HCT116 (cell line): ENCODE measurements at regions not wholly inside any gene's neighbourhood (a gene's known extent, or its start where the extent isn't known, plus 50 kb on each side); places are given as distances from the start of the nearest gene placed in this dataset.

Experiments
- ATAC-seq: fragments of 200-7000 bp; cut with Tn5 transposase; 2 replicates; pipeline ENCODE4 v1.9.1; 2020; ENCODE audit warnings: mild to moderate bottlenecking, moderate library complexity
- BruUV-seq: library from RNA; stranded (reverse); fragments of 400-500 nt; replicated peaks from 2 replicates; lab custom pipeline; 2021; lab: Mats Ljungman, UMichigan
- CTCF ChIA-PET: fragments of 300-600 bp; sonication (Branson Sonifier 250); formaldehyde crosslinking; loops from one replicate; lab custom pipeline; 2021; ENCODE audit warnings: antibody characterized with exemption; lab: Charles Lee
- POLR2A ChIA-PET: fragments of 300-600, 350-600 bp; sonication (Branson Sonifier 250); formaldehyde crosslinking; loops from one replicate; lab custom pipeline; 2021; ENCODE audit warnings: antibody characterized with exemption; lab: Charles Lee
- RAD21 ChIA-PET, 2 experiments: fragments of 300-600 bp; sonication (Branson Sonifier 250); formaldehyde crosslinking; loops; one replicate each; lab custom pipeline; 2023; ENCODE audit warnings: low total read pairs in 2 of 2; ENCODE audit not compliant: uncharacterized antibody in 2 of 2, unreplicated experiment in 2 of 2, low non-redundant PET in 1 of 2; lab: Charles Lee
- DNase-seq: peaks from one replicate; pipeline ENCODE4 v3.0.0-alpha.2; 2010; ENCODE audit warnings: low read depth, low spot score
- H2AFZ ChIP-seq: fragments of 200-600 bp; shearing (Covaris generic), sonication (generic); 2 replicates; pipeline ENCODE4 v1.6.1; 2017; ENCODE audit warnings: low read depth, mixed run types, mixed read lengths, antibody characterized with exemption, low read length; ENCODE audit not compliant: poor library complexity, severe bottlenecking
- H3K27ac ChIP-seq: 2 replicates; pipeline ENCODE4 v1.5.1; 2012; ENCODE audit warnings: low read depth, low read length
- H3K27me3 ChIP-seq: fragments of 200-600 bp; sonication (generic); 2 replicates; pipeline ENCODE4 v1.6.1; 2016; ENCODE audit warnings: mixed run types, low read length, mixed read lengths; ENCODE audit not compliant: insufficient read depth
- H3K36me3 ChIP-seq, 2 experiments: fragments of 200-500 bp in 1 of 2; fragments of 200-600 bp in 1 of 2; sonication (Bioruptor generic) in 1 of 2; sonication (generic) in 1 of 2; 2 replicates each; pipeline versions ENCODE4 v1.5.1 to v1.6.1; 2014 to 2016; ENCODE audit warnings: low read length in 2 of 2, inconsistent platforms in 1 of 2, mixed read lengths in 1 of 2, mixed run types in 1 of 2; ENCODE audit not compliant: insufficient read depth in 2 of 2, control insufficient read depth in 1 of 2
- H3K4me1 ChIP-seq, 2 experiments: fragments of 200-600 bp in 1 of 2; sonication (generic) in 1 of 2; 2 replicates each; pipeline versions ENCODE4 v1.5.1 to v1.6.1; 2012 to 2017; ENCODE audit warnings: low read length in 2 of 2, inconsistent platforms in 1 of 2, mild to moderate bottlenecking in 1 of 2, mixed read lengths in 1 of 2, mixed run types in 1 of 2, moderate library complexity in 1 of 2; ENCODE audit not compliant: insufficient read depth in 2 of 2, control insufficient read depth in 1 of 2
- H3K4me2 ChIP-seq: fragments of 200-600 bp; sonication (generic); 2 replicates; pipeline ENCODE4 v1.6.1; 2017; ENCODE audit warnings: mixed run types, low read length, mixed read lengths
- H3K4me3 ChIP-seq, 2 experiments: fragments of 200-600 bp in 1 of 2; sonication (generic) in 1 of 2; replicated peaks in 1 of 2; 2 replicates each; pipeline ENCODE4 v1.5.1; 2011 to 2016; ENCODE audit warnings: low read length in 2 of 2, control low read depth in 1 of 2, low read depth in 1 of 2, mild to moderate bottlenecking in 1 of 2, mixed read lengths in 1 of 2, mixed run types in 1 of 2
- H3K79me2 ChIP-seq: fragments of 200-600 bp; sonication (generic); 2 replicates; pipeline ENCODE4 v1.6.1; 2017; ENCODE audit warnings: mild to moderate bottlenecking, mixed run types, low read length, moderate library complexity, mixed read lengths; ENCODE audit not compliant: insufficient read depth
- H3K9ac ChIP-seq: fragments of 200-600 bp; sonication (generic); 2 replicates; pipeline ENCODE4 v1.6.1; 2016; ENCODE audit warnings: low read length, mixed read lengths
- H3K9me2 ChIP-seq: fragments of 200-600 bp; sonication (generic), shearing (Covaris generic); 2 replicates; pipeline ENCODE4 v1.6.1; 2017; ENCODE audit warnings: mixed run types, mild to moderate bottlenecking, moderate library complexity; ENCODE audit not compliant: insufficient read depth
- H3K9me3 ChIP-seq, 2 experiments: fragments of 200-500 bp in 1 of 2; fragments of 200-600 bp in 1 of 2; sonication (Bioruptor generic) in 1 of 2; sonication (generic) in 1 of 2; 2 replicates each; pipeline ENCODE4 v1.6.1; 2014 to 2017; ENCODE audit warnings: low read length in 2 of 2, mixed read lengths in 2 of 2, inconsistent platforms in 1 of 2, low read depth in 1 of 2, mild to moderate bottlenecking in 1 of 2, mixed run types in 1 of 2, moderate library complexity in 1 of 2; ENCODE audit not compliant: control insufficient read depth in 1 of 2, insufficient read depth in 1 of 2
- H4K20me1 ChIP-seq: fragments of 200-600 bp; sonication (generic), shearing (Covaris generic); 2 replicates; pipeline ENCODE4 v1.6.1; 2017; ENCODE audit warnings: mixed run types, mild to moderate bottlenecking, moderate library complexity; ENCODE audit not compliant: insufficient read depth
- CBX3 ChIP-seq: IDR thresholded peaks from 2 replicates; pipeline ENCODE4 v1.6.1; 2012; ENCODE audit warnings: low read depth
- EGR1 ChIP-seq: IDR thresholded peaks from 2 replicates; pipeline ENCODE4 v1.6.1; 2012; ENCODE audit warnings: low read depth
- ELF1 ChIP-seq: IDR thresholded peaks from 2 replicates; pipeline ENCODE4 v1.6.1; 2012; ENCODE audit warnings: low read depth, borderline replicate concordance
- EZH2 ChIP-seq: fragments of 200-600 bp; sonication (generic); IDR thresholded peaks from 2 replicates; pipeline ENCODE4 v1.6.1; 2017; ENCODE audit warnings: antibody characterized with exemption, mixed run types
- EZH2phosphoT487 ChIP-seq: fragments of 200-600 bp; IDR thresholded peaks from 2 replicates; pipeline ENCODE4 v1.6.1; 2018; ENCODE audit warnings: antibody characterized with exemption, borderline replicate concordance
- JUND ChIP-seq: IDR thresholded peaks from 2 replicates; pipeline ENCODE4 v1.6.1; 2012
- POLR2A ChIP-seq: IDR thresholded peaks from 2 replicates; pipeline ENCODE4 v1.7.0; 2011; ENCODE audit warnings: borderline replicate concordance; ENCODE audit not compliant: insufficient read depth, insufficient read length; ENCODE audit errors: extremely low read depth
- POLR2AphosphoS5 ChIP-seq: IDR thresholded peaks from 2 replicates; pipeline ENCODE4 v1.6.1; 2011; ENCODE audit warnings: mild to moderate bottlenecking, low read depth, low read length, moderate library complexity
- RAD21 ChIP-seq: IDR thresholded peaks from 2 replicates; pipeline ENCODE4 v1.6.1; 2012; ENCODE audit warnings: low read depth, mild to moderate bottlenecking
- SP1 ChIP-seq: IDR thresholded peaks from 2 replicates; pipeline ENCODE4 v1.6.1; 2012; ENCODE audit warnings: low read depth
- SRF ChIP-seq: IDR thresholded peaks from 2 replicates; pipeline ENCODE4 v1.6.1; 2012; ENCODE audit warnings: low read depth
- TCF7L2 ChIP-seq: IDR thresholded peaks from 2 replicates; pipeline ENCODE4 v1.7.0; 2011; ENCODE audit warnings: borderline replicate concordance, inconsistent platforms; ENCODE audit not compliant: insufficient read depth, insufficient read length; ENCODE audit errors: extremely low read depth
- YY1 ChIP-seq: IDR thresholded peaks from 2 replicates; pipeline ENCODE4 v1.6.1; 2011; ENCODE audit warnings: low read length, low read depth, moderate library complexity, mild to moderate bottlenecking; ENCODE audit not compliant: insufficient replicate concordance; ENCODE audit errors: extremely low read depth
- ZFX ChIP-seq: fragments of 450-650 bp; IDR thresholded peaks from 2 replicates; pipeline ENCODE4 v1.6.1; 2017
- ZNF274 ChIP-seq: fragments of 200-500 bp; sonication (Bioruptor generic); IDR thresholded peaks from 2 replicates; pipeline ENCODE4 v1.6.1; 2014; ENCODE audit warnings: mild to moderate bottlenecking, low read depth, low read length, inconsistent platforms
- intact Hi-C: fragments of 100-400 bp; cut with micrococcal nuclease; formaldehyde crosslinking; loops from 2 replicates; pipeline ENCODE4 v1.10.0; 2022
- TF ChIP-seq, protein P1 (sequence below): IDR thresholded peaks from 2 replicates; pipeline ENCODE4 v1.6.1; 2012; ENCODE audit warnings: low read depth
- TF ChIP-seq, protein P2 (sequence below): IDR thresholded peaks from 2 replicates; pipeline ENCODE4 v1.6.1; 2011; ENCODE audit warnings: mild to moderate bottlenecking, low read length, moderate library complexity; ENCODE audit not compliant: insufficient replicate concordance; ENCODE audit errors: extremely low read depth
- TF ChIP-seq, protein P3 (sequence below), 3 experiments: fragments of 200-600 bp in 1 of 3; sonication (generic) in 1 of 3; IDR thresholded peaks in 2 of 3; conservative IDR thresholded peaks in 1 of 3; 2 replicates each; pipeline ENCODE4 v1.5.1; 2012 to 2017; ENCODE audit warnings: low read depth in 2 of 3, low read length in 2 of 3, antibody characterized with exemption in 1 of 3, borderline replicate concordance in 1 of 3, control low read depth in 1 of 3, mild to moderate bottlenecking in 1 of 3, mixed read lengths in 1 of 3, mixed run types in 1 of 3, moderate library complexity in 1 of 3; ENCODE audit not compliant: insufficient read depth in 1 of 3
- TF ChIP-seq, protein P4 (sequence below): IDR thresholded peaks from 2 replicates; pipeline ENCODE4 v1.6.1; 2012

DNA sequence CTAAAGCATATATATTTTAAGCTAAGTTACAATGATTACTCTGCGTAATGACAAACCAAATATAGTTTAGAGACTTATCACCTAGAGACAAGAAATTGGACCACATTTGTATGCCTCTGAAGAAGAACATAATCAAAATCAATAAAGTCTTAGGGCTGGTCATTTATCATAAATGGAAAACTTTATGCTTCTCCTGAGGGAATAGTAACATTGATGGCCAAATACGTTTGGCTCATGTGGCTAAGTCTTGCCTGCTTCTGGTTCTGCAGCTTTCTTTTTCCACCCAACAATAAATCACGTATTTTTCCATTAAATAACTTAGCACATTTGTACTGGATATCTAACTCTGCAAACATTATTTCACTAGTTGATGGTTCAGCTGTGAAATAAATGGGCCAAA, 458.4 kb downstream of the SLITRK1 start:
- H3K27me3 ChIP-seq = no peaks in the 10 kb centered on the region
- H3K9me2 ChIP-seq = no peaks in the 10 kb centered on the region
- H3K4me3 ChIP-seq = no peak overlapping the region
- no peak overlapping the region for H2AFZ ChIP-seq
- ATAC-seq = no peak
- no peak overlapping the region for H3K9ac ChIP-seq
- intact Hi-C loops = no loop called here
- ChIA-PET CTCF (no interaction called here), RAD21 (no interaction called here), POLR2A (no interaction called here)
- H3K27ac ChIP-seq = no peak overlapping the region
- no TSS peak for BruUV-seq
- H3K4me2 ChIP-seq = no peak overlapping the region
- DNase-seq = no peak
- TF ChIP-seq ZNF274 (no peak), TCF7L2 (no peak), EGR1 (no peak), POLR2A (no peak), SRF (no peak), SP1 (no peak), EZH2 (no peak), POLR2AphosphoS5 (no peak), JUND (no peak), ELF1 (no peak), EZH2phosphoT487 (no peak), YY1 (no peak), CBX3 (no peak), RAD21 (no peak), ZFX (no peak)
- TF ChIP-seq, protein P1, sequence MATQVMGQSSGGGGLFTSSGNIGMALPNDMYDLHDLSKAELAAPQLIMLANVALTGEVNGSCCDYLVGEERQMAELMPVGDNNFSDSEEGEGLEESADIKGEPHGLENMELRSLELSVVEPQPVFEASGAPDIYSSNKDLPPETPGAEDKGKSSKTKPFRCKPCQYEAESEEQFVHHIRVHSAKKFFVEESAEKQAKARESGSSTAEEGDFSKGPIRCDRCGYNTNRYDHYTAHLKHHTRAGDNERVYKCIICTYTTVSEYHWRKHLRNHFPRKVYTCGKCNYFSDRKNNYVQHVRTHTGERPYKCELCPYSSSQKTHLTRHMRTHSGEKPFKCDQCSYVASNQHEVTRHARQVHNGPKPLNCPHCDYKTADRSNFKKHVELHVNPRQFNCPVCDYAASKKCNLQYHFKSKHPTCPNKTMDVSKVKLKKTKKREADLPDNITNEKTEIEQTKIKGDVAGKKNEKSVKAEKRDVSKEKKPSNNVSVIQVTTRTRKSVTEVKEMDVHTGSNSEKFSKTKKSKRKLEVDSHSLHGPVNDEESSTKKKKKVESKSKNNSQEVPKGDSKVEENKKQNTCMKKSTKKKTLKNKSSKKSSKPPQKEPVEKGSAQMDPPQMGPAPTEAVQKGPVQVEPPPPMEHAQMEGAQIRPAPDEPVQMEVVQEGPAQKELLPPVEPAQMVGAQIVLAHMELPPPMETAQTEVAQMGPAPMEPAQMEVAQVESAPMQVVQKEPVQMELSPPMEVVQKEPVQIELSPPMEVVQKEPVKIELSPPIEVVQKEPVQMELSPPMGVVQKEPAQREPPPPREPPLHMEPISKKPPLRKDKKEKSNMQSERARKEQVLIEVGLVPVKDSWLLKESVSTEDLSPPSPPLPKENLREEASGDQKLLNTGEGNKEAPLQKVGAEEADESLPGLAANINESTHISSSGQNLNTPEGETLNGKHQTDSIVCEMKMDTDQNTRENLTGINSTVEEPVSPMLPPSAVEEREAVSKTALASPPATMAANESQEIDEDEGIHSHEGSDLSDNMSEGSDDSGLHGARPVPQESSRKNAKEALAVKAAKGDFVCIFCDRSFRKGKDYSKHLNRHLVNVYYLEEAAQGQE = no peak
- TF ChIP-seq, protein P2, sequence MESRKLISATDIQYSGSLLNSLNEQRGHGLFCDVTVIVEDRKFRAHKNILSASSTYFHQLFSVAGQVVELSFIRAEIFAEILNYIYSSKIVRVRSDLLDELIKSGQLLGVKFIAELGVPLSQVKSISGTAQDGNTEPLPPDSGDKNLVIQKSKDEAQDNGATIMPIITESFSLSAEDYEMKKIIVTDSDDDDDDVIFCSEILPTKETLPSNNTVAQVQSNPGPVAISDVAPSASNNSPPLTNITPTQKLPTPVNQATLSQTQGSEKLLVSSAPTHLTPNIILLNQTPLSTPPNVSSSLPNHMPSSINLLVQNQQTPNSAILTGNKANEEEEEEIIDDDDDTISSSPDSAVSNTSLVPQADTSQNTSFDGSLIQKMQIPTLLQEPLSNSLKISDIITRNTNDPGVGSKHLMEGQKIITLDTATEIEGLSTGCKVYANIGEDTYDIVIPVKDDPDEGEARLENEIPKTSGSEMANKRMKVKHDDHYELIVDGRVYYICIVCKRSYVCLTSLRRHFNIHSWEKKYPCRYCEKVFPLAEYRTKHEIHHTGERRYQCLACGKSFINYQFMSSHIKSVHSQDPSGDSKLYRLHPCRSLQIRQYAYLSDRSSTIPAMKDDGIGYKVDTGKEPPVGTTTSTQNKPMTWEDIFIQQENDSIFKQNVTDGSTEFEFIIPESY = no peak
- TF ChIP-seq, protein P3, sequence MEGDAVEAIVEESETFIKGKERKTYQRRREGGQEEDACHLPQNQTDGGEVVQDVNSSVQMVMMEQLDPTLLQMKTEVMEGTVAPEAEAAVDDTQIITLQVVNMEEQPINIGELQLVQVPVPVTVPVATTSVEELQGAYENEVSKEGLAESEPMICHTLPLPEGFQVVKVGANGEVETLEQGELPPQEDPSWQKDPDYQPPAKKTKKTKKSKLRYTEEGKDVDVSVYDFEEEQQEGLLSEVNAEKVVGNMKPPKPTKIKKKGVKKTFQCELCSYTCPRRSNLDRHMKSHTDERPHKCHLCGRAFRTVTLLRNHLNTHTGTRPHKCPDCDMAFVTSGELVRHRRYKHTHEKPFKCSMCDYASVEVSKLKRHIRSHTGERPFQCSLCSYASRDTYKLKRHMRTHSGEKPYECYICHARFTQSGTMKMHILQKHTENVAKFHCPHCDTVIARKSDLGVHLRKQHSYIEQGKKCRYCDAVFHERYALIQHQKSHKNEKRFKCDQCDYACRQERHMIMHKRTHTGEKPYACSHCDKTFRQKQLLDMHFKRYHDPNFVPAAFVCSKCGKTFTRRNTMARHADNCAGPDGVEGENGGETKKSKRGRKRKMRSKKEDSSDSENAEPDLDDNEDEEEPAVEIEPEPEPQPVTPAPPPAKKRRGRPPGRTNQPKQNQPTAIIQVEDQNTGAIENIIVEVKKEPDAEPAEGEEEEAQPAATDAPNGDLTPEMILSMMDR (IDR thresholded peaks at IDR 0.05 in 2 of 3, conservative IDR thresholded peaks at IDR 0.05 in 1 of 3; ENCODE audit: borderline replicate concordance in 1 of 3, insufficient read depth in 1 of 3, low read depth in 2 of 3, low read length in 2 of 3) = no peak
- TF ChIP-seq, protein P4, sequence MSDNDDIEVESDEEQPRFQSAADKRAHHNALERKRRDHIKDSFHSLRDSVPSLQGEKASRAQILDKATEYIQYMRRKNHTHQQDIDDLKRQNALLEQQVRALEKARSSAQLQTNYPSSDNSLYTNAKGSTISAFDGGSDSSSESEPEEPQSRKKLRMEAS = no peak
- H3K9me3 ChIP-seq = no peaks in the 10 kb centered on the region
- no peaks in the 10 kb centered on the region for H4K20me1 ChIP-seq
- no peaks in the 10 kb centered on the region for H3K79me2 ChIP-seq
- no peaks in the 10 kb centered on the region for H3K36me3 ChIP-seq
- no peaks in the 10 kb centered on the region for H3K4me1 ChIP-seq
